Astrocyte of the spinal cord (primary cell): ENCODE measurements at regions not wholly inside any gene's neighbourhood (a gene's known extent, or its start where the extent isn't known, plus 50 kb on each side); places are given as distances from the start of the nearest gene placed in this dataset.

Experiments
- DNase-seq: peaks from one replicate; pipeline ENCODE4 v3.0.0; 2011; ENCODE audit warnings: low read depth, low spot score
- H3K4me3 ChIP-seq: 2 replicates; pipeline ENCODE4 v1.5.1; 2011; ENCODE audit warnings: low read depth, mild to moderate bottlenecking, low read length, moderate library complexity
- in situ Hi-C: cut with HindIII; loops from 2 replicates; pipeline ENCODE4 v1.10.0; 2017; ENCODE audit warnings: low sequenced_read_pairs
- TF ChIP-seq, protein P1 (sequence below): IDR thresholded peaks from 2 replicates; pipeline ENCODE4 v1.5.1; 2012; ENCODE audit warnings: low read depth, mild to moderate bottlenecking, low read length, inconsistent platforms

GRCh38 chr11:119890466-119890865, 161.5 kb upstream of the NECTIN1 start:
- no peak overlapping the region for H3K4me3 ChIP-seq
- DNase-seq, result no peak
- in situ Hi-C loops, result no loop called here
- TF ChIP-seq, protein P1, sequence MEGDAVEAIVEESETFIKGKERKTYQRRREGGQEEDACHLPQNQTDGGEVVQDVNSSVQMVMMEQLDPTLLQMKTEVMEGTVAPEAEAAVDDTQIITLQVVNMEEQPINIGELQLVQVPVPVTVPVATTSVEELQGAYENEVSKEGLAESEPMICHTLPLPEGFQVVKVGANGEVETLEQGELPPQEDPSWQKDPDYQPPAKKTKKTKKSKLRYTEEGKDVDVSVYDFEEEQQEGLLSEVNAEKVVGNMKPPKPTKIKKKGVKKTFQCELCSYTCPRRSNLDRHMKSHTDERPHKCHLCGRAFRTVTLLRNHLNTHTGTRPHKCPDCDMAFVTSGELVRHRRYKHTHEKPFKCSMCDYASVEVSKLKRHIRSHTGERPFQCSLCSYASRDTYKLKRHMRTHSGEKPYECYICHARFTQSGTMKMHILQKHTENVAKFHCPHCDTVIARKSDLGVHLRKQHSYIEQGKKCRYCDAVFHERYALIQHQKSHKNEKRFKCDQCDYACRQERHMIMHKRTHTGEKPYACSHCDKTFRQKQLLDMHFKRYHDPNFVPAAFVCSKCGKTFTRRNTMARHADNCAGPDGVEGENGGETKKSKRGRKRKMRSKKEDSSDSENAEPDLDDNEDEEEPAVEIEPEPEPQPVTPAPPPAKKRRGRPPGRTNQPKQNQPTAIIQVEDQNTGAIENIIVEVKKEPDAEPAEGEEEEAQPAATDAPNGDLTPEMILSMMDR, result no peak

GRCh38 chr11:119889728-119890280, 160.8 kb upstream of the NECTIN1 start:
- TF ChIP-seq, protein P1, result no peak
- no peak overlapping the region for H3K4me3 ChIP-seq
- in situ Hi-C loops, result no loop called here
- DNase-seq, result no peak

GRCh38 chr11:119889111-119889510, 160.1 kb upstream of the NECTIN1 start:
- DNase-seq, result no peak
- TF ChIP-seq, protein P1, result no peak
- in situ Hi-C loops, result no loop called here
- no peak overlapping the region for H3K4me3 ChIP-seq

GRCh38 chr11:119888119-119888518, 159.1 kb upstream of the NECTIN1 start:
- in situ Hi-C loops, result no loop called here
- TF ChIP-seq, protein P1, result no peak
- no peak overlapping the region for H3K4me3 ChIP-seq
- DNase-seq, result no peak

GRCh38 chr11:119886667-119887230, 157.7 kb upstream of the NECTIN1 start:
- in situ Hi-C loops, result no loop called here
- no peak overlapping the region for H3K4me3 ChIP-seq
- TF ChIP-seq, protein P1, result no peak
- DNase-seq, result no peak

DNA sequence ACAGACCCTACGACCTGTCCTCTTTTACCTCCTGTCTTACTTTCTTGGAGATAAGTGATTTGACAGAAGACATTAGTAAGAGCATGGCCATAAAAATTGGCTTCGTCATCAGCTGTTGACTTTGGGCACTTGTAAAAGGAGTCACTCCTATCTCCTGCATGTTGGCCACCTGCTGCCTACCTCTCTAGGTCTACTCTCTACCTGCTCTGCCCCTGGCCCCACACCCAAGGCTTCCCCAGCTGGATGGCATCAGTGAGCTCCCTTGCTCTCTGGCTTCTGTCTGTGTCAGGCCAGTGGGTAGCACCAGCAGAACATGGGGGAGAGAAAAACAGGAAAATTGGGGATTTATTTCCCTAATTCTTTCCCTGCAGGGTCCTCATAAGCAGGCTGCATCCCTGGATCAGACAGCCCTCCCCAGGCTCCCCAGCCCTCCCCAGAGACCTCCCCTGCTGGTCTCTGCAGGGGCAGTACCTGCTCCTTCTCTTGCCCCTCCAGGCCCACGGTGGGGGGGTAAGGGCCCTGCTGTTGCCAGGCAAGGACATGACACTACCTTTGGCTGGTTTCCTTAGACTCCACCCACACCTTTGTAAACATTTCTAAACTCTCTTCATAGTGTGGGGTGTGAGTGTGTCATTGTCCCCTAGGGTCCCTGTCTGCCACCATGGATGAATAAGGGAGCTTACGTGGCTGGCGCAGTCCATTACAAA, 157.0 kb upstream of the NECTIN1 start:
- no peak for DNase-seq
- TF ChIP-seq, protein P1, result no peak
- H3K4me3 ChIP-seq, result no peak overlapping the region
- in situ Hi-C loops, result no loop called here
